T47D (cell line): ENCODE measurements at regions not wholly inside any gene's neighbourhood (a gene's known extent, or its start where the extent isn't known, plus 50 kb on each side); places are given as distances from the start of the nearest gene placed in this dataset.

Experiments used
- DNase-seq, 2 experiments: peaks; one replicate each; pipeline versions ENCODE4 v3.0.0 to v3.0.0-alpha.2; 2011 to 2012; ENCODE audit warnings: low read depth in 1 of 2, low spot score in 1 of 2
- JUND ChIP-seq: IDR thresholded peaks from 2 replicates; pipeline ENCODE4 v1.6.1; 2012; ENCODE audit warnings: low read depth
- in situ Hi-C: cut with HindIII; loops from 2 replicates; pipeline ENCODE4 v1.10.0; 2016; ENCODE audit warnings: low sequenced_read_pairs, low pct_unique_long_range_greater_than_20kb

DNA sequence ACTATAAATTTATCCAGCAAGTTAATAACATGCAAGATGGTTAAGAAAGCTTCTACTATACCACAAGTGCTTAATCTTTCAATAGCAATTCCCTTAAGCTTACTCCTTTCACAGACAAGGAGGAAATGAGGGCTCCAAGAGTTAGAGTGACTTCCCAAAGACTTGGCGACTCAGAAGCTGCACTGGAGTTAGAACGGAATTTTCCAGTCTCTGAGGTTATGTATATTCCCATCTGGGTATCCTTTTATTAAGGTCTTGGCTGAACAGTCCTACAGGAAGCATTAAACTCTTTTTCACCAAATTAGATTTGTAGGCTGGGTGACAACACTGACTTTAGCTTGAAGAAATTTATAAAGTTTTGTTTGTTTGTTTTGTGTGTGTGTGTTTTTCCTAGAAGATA is 256.9 kb upstream of the DPP10 start:
- TF ChIP-seq JUND: no peak
- in situ Hi-C loops: no loop called here
- no peak for DNase-seq

GRCh38 chr2:114192362-114192761 is 250.1 kb upstream of the DPP10 start:
- no peak for TF ChIP-seq JUND
- DNase-seq: no peak
- in situ Hi-C loops: no loop called here

GRCh38 chr2:114201781-114202180 is 240.7 kb upstream of the DPP10 start:
- no peak for DNase-seq
- in situ Hi-C loops: no loop called here
- TF ChIP-seq JUND: no peak

GRCh38 chr2:114203679-114204078 is 238.8 kb upstream of the DPP10 start:
- in situ Hi-C loops: no loop called here
- TF ChIP-seq JUND: no peak
- no peak for DNase-seq

GRCh38 chr2:114213808-114214207 is 228.6 kb upstream of the DPP10 start:
- DNase-seq: no peak
- in situ Hi-C loops: no loop called here
- TF ChIP-seq JUND: no peak

DNA sequence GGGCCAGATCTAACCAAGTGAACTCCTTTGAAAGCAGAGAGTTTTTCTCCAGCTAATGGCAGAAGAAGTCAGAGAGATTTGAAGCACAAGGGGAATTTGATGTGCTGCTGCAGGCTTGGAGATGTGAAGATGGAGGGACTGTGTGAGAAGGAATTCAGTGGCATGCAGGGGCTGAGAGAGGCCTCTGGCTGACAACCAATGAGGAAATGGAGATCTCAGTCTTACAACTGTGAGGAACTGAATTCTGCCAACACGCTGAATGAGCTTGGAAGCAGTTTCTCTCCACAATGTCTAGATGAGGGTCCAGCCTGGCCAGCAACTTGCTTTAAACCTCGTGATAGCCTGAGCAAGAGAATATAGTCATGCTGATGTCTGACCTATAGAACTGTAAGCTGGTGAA is 224.1 kb upstream of the DPP10 start:
- in situ Hi-C loops: no loop called here
- no peak for TF ChIP-seq JUND

DNA sequence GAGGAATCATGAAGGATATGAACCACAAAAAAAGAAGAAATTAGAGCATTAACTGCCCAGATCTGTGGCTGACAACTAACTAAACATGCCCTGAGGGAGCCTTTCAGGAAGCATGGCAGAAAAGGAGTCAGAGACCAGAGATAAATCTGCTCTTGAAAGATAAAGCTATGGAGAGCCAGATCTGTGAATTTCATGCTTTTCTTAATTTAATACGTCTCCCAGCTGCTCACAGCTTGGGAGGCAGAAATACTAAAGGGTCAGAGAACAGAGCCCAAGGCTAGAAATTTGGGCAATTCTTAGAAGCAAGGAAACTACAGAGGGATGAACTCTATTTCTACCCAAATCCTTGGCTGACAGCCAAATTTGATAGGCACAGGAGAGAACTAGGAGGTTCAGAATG is 223.0 kb upstream of the DPP10 start:
- no peak for DNase-seq
- in situ Hi-C loops: no loop called here
- TF ChIP-seq JUND: no peak

More for the DNA sequence above, 224.1 kb upstream of the DPP10 start:
- DNase-seq: no peak

GRCh38 chr2:114222344-114222743 is 220.1 kb upstream of the DPP10 start:
- in situ Hi-C loops: no loop called here

GRCh38 chr2:114231921-114232320 is 210.5 kb upstream of the DPP10 start:
- TF ChIP-seq JUND: no peak
- in situ Hi-C loops: no loop called here
- no peak for DNase-seq

More at GRCh38 chr2:114222344-114222743, 220.1 kb upstream of the DPP10 start:
- no peak for DNase-seq
- no peak for TF ChIP-seq JUND

GRCh38 chr2:114237331-114237730 is 205.1 kb upstream of the DPP10 start:
- no peak for TF ChIP-seq JUND
- in situ Hi-C loops: no loop called here
- DNase-seq: no peak

- in situ Hi-C loops: no loop called here
- DNase-seq: no peak
- no peak for TF ChIP-seq JUND
Observed at GRCh38 chr2:114238910-114239559, 203.4 kb upstream of the DPP10 start.

DNA sequence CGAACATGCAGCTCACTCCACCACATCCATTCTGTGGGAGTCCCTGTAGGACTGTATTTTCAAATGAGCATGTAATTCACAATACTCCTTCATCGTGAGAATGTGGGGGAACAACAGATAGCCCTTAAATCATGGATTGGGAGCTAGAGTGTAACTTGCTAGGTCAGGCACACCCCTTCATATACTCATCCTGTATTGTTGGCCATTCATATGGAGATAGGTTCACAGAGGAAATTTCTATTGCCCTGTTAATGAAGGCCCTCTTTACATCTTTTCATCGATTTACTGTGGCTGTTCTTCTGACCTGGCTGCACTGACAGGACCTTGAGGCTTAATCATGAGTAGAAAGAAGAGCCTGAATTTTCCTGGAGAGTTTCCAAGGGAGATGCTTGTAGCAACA is 193.8 kb upstream of the DPP10 start:
- TF ChIP-seq JUND: no peak
- in situ Hi-C loops: no loop called here
- no peak for DNase-seq

DNA sequence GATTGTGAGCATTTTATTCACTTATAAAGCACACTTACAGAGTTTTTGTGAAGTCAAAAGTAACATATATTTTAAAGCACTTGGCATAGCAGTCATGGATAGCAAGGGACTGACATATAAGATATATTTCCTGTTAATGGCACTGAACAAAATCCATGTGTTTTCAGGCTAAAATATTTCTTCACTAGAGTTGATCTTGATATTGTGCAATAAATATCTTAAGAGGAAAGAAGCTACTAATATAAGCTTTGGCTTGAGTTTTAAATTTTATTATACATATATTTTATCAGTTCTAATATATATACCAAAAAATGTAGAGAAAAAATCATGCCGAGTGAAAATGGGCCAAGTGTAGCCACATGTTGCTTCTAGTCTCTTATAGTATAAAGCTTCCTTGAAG is 189.7 kb upstream of the DPP10 start:
- DNase-seq: no peak
- in situ Hi-C loops: no loop called here
- no peak for TF ChIP-seq JUND

GRCh38 chr2:114254875-114255274 is 187.6 kb upstream of the DPP10 start:
- DNase-seq: no peak
- no peak for TF ChIP-seq JUND
- in situ Hi-C loops: no loop called here
